ENCODE measurements at regions not wholly inside any gene's neighbourhood (a gene's known extent, or its start where the extent isn't known, plus 50 kb on each side); places are given as distances from the start of the nearest gene placed in this dataset.

GRCh38 chr6:111936718-111937117 lies 63.5 kb upstream of the FYN start:
- in situ Hi-C loops (cut with MboI; ENCODE audit: low pct_ligation_motif_present in 1 of 4, low pct_unique_long_range_greater_than_20kb in 1 of 4, low sequenced_read_pairs in 3 of 4) (no loop called here), intact Hi-C loops (cut with DNase I; ENCODE audit: low total_unique reads) (no loop called here)
- H3K36me3 ChIP-seq: no peaks in the 10 kb centered on the region
- no peak overlapping the region for H3K4me3 ChIP-seq
- H3K9me3 ChIP-seq: no peaks in the 10 kb centered on the region
- no peaks in the 10 kb centered on the region for H3K4me1 ChIP-seq
- DNase-seq: no peak
- H3K27me3 ChIP-seq: peaks cover 4% of the 10 kb centered on the region
- no peak overlapping the region for H3K27ac ChIP-seq
- TF ChIP-seq POLR2AphosphoS5 (IDR thresholded peaks at IDR 0.05) (no peak), POLR2A (IDR thresholded peaks at IDR 0.05) (no peak), EP300 (IDR thresholded peaks at IDR 0.05; ENCODE audit: low read depth) (no peak), CTCF (IDR thresholded peaks at IDR 0.05) (no peak)

- Histone ChIP-seq H3K27ac (no peak overlapping the region), H3K36me3 (no peaks in the 10 kb centered on the region), H3K9me3 (no peaks in the 10 kb centered on the region), H3K4me1 (no peaks in the 10 kb centered on the region), H3K4me3 (no peak overlapping the region), H3K27me3 (peaks cover 4% of the 10 kb centered on the region)
- no peak for TF ChIP-seq POLR2A (IDR thresholded peaks at IDR 0.05)
- no peak for TF ChIP-seq EP300 (IDR thresholded peaks at IDR 0.05; ENCODE audit: low read depth)
- TF ChIP-seq CTCF (IDR thresholded peaks at IDR 0.05): no peak
- TF ChIP-seq POLR2AphosphoS5 (IDR thresholded peaks at IDR 0.05): no peak
- intact Hi-C loops (cut with DNase I; ENCODE audit: low total_unique reads) (no loop called here), in situ Hi-C loops (cut with MboI; ENCODE audit: low pct_ligation_motif_present in 1 of 4, low pct_unique_long_range_greater_than_20kb in 1 of 4, low sequenced_read_pairs in 3 of 4) (no loop called here)
- WGBS, 2 donors (ENCODE audit: low coverage in 1 of 2): 0 to 43% methylated on average over 1 to 4 of the region's 4 CpGs
- DNase-seq: no peak
These were observed 65.5 kb upstream of the FYN start for GRCh38 chr6:111938710-111939109.

- intact Hi-C loops (cut with DNase I; ENCODE audit: low total_unique reads): no loop called here
- no peak for DNase-seq
These were observed 66.7 kb upstream of the FYN start for GRCh38 chr6:111939902-111940301.

GRCh38 chr6:111940801-111941200 lies 67.5 kb upstream of the FYN start:
- no peak overlapping the region for H3K27ac ChIP-seq
- intact Hi-C loops (cut with DNase I; ENCODE audit: low total_unique reads) (no loop called here), in situ Hi-C loops (cut with MboI; ENCODE audit: low pct_ligation_motif_present in 1 of 4, low pct_unique_long_range_greater_than_20kb in 1 of 4, low sequenced_read_pairs in 3 of 4) (no loop called here)
- no peak overlapping the region for H3K4me3 ChIP-seq
- H3K27me3 ChIP-seq: no peaks in the 10 kb centered on the region
- no peaks in the 10 kb centered on the region for H3K36me3 ChIP-seq
- no peaks in the 10 kb centered on the region for H3K4me1 ChIP-seq
- no peak for DNase-seq
- TF ChIP-seq POLR2A (IDR thresholded peaks at IDR 0.05) (no peak), POLR2AphosphoS5 (IDR thresholded peaks at IDR 0.05) (no peak), EP300 (IDR thresholded peaks at IDR 0.05; ENCODE audit: low read depth) (no peak), CTCF (IDR thresholded peaks at IDR 0.05) (no peak)
- no peaks in the 10 kb centered on the region for H3K9me3 ChIP-seq

More at GRCh38 chr6:111939902-111940301, 66.7 kb upstream of the FYN start:
- no peak overlapping the region for H3K4me3 ChIP-seq
- no peaks in the 10 kb centered on the region for H3K4me1 ChIP-seq
- no peaks in the 10 kb centered on the region for H3K27me3 ChIP-seq
- no peaks in the 10 kb centered on the region for H3K9me3 ChIP-seq
- TF ChIP-seq POLR2AphosphoS5 (IDR thresholded peaks at IDR 0.05): no peak
- TF ChIP-seq EP300 (IDR thresholded peaks at IDR 0.05; ENCODE audit: low read depth): no peak
- no peak for TF ChIP-seq CTCF (IDR thresholded peaks at IDR 0.05)
- H3K27ac ChIP-seq: no peak overlapping the region
- in situ Hi-C loops (cut with MboI; ENCODE audit: low pct_ligation_motif_present in 1 of 4, low pct_unique_long_range_greater_than_20kb in 1 of 4, low sequenced_read_pairs in 3 of 4): no loop called here
- 35% methylated on average over 2 of the region's 2 CpGs; no CpG with 5 or more reads in 1 of the 2 donors for WGBS, 2 donors (ENCODE audit: low coverage in 1 of 2)
- no peaks in the 10 kb centered on the region for H3K36me3 ChIP-seq

Data from transverse colon (tissue), 4 donors.